PC-9 (cell line): ENCODE measurements at regions not wholly inside any gene's neighbourhood (a gene's known extent, or its start where the extent isn't known, plus 50 kb on each side); places are given as distances from the start of the nearest gene placed in this dataset.

Source experiments
- BruUV-seq: library from RNA; stranded (reverse); fragments of 400-500 nt; replicated peaks from 2 replicates; lab custom pipeline; 2021; lab: Mats Ljungman, UMichigan
- CTCF ChIA-PET: fragments of 300-600 bp; sonication (Branson Sonifier 250); formaldehyde crosslinking; loops from one replicate; lab custom pipeline; 2022; ENCODE audit warnings: antibody characterized with exemption; lab: Charles Lee
- POLR2A ChIA-PET: fragments of 300-600 bp; sonication (Branson Sonifier 250); formaldehyde crosslinking; loops from one replicate; lab custom pipeline; 2022; ENCODE audit warnings: antibody characterized with exemption; ENCODE audit not compliant: unreplicated experiment; lab: Charles Lee
- DNase-seq, 2 experiments: peaks; one replicate each; pipeline versions ENCODE4 v3.0.0 to v3.0.0-alpha.2; 2015 to 2022; ENCODE audit warnings: mixed read lengths in 1 of 2
- H2AFZ ChIP-seq: fragments of 200-600 bp; sonication (generic); 2 replicates; pipeline ENCODE4 v1.8.1; 2017; ENCODE audit warnings: antibody characterized with exemption
- H3F3A ChIP-seq: fragments of 200-600 bp; sonication (generic); 2 replicates; pipeline ENCODE4 v1.8.1; 2017; ENCODE audit warnings: antibody characterized with exemption, mild to moderate bottlenecking, low read depth; ENCODE audit not compliant: insufficient read depth
- H3K27ac ChIP-seq: fragments of 200-600 bp; sonication (generic); 2 replicates; pipeline ENCODE4 v1.6.1; 2016; ENCODE audit warnings: mixed run types
- H3K27me3 ChIP-seq: fragments of 200-600 bp; sonication (generic); 2 replicates; pipeline ENCODE4 v1.6.1; 2016; ENCODE audit warnings: low read depth, mixed run types; ENCODE audit not compliant: insufficient read depth
- H3K36me3 ChIP-seq: fragments of 200-600 bp; sonication (generic); 2 replicates; pipeline ENCODE4 v1.6.1; 2016; ENCODE audit warnings: low read depth, mixed run types
- H3K4me1 ChIP-seq: fragments of 200-600 bp; sonication (generic); replicated peaks from 2 replicates; pipeline ENCODE4 v1.6.1; 2016; ENCODE audit warnings: mixed run types; ENCODE audit not compliant: insufficient read depth
- H3K4me2 ChIP-seq: fragments of 200-600 bp; sonication (generic); 2 replicates; pipeline ENCODE4 v1.6.1; 2017; ENCODE audit warnings: mixed run types
- H3K4me3 ChIP-seq: fragments of 200-600 bp; sonication (generic); 2 replicates; pipeline ENCODE4 v1.6.1; 2016; ENCODE audit warnings: mixed run types
- H3K79me2 ChIP-seq: fragments of 200-600 bp; sonication (generic); 2 replicates; pipeline ENCODE4 v1.6.1; 2017; ENCODE audit warnings: low read depth, mixed run types
- H3K9me2 ChIP-seq: fragments of 200-600 bp; sonication (generic); 2 replicates; pipeline ENCODE4 v1.8.1; 2017; ENCODE audit warnings: mild to moderate bottlenecking; ENCODE audit not compliant: insufficient read depth
- H3K9me3 ChIP-seq: fragments of 200-600 bp; sonication (generic); 2 replicates; pipeline ENCODE4 v1.8.1; 2016; ENCODE audit warnings: low read depth; ENCODE audit not compliant: insufficient read depth
- H4K20me1 ChIP-seq: fragments of 200-600 bp; sonication (generic); 2 replicates; pipeline ENCODE4 v1.8.1; 2017; ENCODE audit not compliant: insufficient read depth
- EZH2 ChIP-seq: fragments of 200-600 bp; sonication (generic); IDR thresholded peaks from 2 replicates; pipeline ENCODE4 v1.8.0; 2017; ENCODE audit warnings: antibody characterized with exemption, low read depth
- intact Hi-C: fragments of 100-400 bp; cut with micrococcal nuclease; formaldehyde crosslinking; loops from one replicate; pipeline ENCODE4 v1.10.0; 2022; ENCODE audit not compliant: unreplicated experiment
- TF ChIP-seq, protein P1 (sequence below): fragments of 200-600 bp; sonication (generic); conservative IDR thresholded peaks from 2 replicates; pipeline ENCODE4 v1.6.1; 2017; ENCODE audit warnings: mixed run types, antibody characterized with exemption, mild to moderate bottlenecking, moderate library complexity

DNA sequence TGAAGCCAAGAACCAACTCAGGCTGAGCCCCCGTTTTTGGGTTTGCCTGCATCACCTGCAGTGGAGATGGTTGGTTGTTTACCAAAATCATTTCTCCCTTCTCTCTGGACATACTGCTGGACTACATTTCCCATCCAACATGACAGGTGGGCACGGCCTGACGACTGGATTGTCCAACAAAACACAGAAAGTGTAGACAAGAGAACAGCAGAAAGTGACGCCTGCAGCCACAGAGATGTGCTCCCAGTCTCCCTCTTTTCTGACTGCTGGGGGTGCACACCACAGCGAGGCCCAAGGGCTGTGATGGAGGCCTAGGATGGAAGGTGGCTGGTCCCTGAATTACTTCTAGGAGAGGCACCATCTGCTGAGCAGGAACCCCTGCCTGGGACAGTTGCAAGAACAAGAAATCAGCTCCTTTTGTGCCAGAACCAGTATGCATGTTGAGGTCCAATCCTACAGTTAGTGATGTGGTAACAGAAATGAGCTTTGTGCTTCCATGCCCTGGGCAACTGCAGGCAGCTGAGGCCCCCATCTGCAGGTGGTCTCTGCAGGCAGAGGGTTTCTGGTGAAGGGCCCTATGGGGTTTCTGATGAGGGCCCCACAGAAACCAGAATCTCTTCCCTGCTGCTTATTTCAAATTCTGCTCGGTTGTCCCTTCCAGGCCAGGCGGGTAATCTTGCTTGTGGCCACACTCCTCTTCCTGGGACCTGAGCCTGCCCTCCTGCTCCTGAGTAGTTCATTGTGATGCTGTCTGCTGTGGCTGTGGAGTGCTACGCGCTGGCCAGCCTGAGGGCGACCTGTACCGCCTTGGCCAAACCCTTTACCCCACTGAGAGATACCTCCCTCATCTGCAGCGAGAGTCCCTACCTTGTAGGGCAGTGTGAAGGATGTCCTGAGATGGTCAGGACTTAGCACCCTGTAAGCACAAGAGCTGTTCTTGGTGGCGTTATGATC is 168.3 kb downstream of the ASB1 start:
- TF ChIP-seq, protein P1, sequence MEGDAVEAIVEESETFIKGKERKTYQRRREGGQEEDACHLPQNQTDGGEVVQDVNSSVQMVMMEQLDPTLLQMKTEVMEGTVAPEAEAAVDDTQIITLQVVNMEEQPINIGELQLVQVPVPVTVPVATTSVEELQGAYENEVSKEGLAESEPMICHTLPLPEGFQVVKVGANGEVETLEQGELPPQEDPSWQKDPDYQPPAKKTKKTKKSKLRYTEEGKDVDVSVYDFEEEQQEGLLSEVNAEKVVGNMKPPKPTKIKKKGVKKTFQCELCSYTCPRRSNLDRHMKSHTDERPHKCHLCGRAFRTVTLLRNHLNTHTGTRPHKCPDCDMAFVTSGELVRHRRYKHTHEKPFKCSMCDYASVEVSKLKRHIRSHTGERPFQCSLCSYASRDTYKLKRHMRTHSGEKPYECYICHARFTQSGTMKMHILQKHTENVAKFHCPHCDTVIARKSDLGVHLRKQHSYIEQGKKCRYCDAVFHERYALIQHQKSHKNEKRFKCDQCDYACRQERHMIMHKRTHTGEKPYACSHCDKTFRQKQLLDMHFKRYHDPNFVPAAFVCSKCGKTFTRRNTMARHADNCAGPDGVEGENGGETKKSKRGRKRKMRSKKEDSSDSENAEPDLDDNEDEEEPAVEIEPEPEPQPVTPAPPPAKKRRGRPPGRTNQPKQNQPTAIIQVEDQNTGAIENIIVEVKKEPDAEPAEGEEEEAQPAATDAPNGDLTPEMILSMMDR: no peak
- TF ChIP-seq EZH2: no peak
- BruUV-seq: no TSS peak
- H3K27ac ChIP-seq: no peak overlapping the region

DNA sequence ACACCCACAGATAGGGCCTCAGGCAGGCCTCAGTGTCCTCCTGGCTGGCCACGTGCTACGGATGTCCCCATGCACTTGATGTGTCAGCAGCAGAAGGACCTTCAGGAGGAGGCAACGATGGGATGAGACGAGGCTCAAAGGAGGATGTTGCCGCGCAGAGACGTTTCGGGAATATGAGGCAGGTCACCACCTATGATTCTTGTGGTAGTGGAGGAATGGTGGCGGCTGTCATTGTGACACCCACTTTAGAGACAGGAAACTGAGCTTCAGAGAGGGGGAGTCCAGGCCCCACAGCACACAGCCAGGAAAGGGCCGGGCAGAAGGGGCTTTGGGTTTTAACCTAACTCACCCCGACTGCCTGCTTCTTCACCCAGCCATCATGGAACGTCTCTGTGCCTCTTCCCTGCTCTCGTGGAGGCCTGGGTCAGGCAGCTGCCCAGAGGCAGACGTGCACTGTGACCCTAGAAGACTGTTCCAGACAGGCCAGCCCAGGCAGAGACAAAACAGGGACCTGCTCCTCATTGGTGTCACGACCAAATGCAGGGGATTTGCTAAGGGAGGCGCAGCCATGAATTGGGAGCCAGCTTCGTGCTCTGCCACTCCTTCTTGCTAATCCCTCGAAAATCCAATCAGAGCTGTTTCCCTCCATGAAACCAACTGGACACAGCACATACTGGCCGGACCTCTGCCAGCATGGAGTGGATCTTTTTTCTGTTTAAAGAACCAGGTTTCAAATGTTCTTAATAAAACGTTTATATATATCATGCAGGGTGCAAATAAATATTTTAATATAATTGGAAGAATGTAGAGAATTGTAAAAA is 169.2 kb downstream of the ASB1 start:
- Histone ChIP-seq H3F3A (no peaks in the 10 kb centered on the region), H2AFZ (no peak overlapping the region), H3K9me3 (no peaks in the 10 kb centered on the region), H3K27ac (no peak overlapping the region), H3K4me3 (no peak overlapping the region), H3K79me2 (no peaks in the 10 kb centered on the region), H3K9me2 (no peaks in the 10 kb centered on the region), H4K20me1 (no peaks in the 10 kb centered on the region), H3K36me3 (no peaks in the 10 kb centered on the region), H3K4me2 (no peak overlapping the region), H3K4me1 (peaks cover 6% of the 10 kb centered on the region; the same call in 1 of the 2 replicates), H3K27me3 (peaks cover 66% of the 10 kb centered on the region)
- intact Hi-C loops: loop anchor here (2.0 kb wide), 1 partner anchor 41 kb away; no protein-coding TSS in a partner anchor
- no TSS peak for BruUV-seq
- ChIA-PET CTCF (no interaction called here), POLR2A (no interaction called here)
- DNase-seq: no peak
- TF ChIP-seq, protein P1: no peak
- TF ChIP-seq EZH2: no peak

More for the DNA sequence above, 168.3 kb downstream of the ASB1 start:
- no peaks in the 10 kb centered on the region for H3K79me2 ChIP-seq
- H3F3A ChIP-seq: no peaks in the 10 kb centered on the region
- H3K9me3 ChIP-seq: no peaks in the 10 kb centered on the region
- H3K36me3 ChIP-seq: no peaks in the 10 kb centered on the region
- H3K4me2 ChIP-seq: no peak overlapping the region
- H3K4me3 ChIP-seq: no peak overlapping the region
- H4K20me1 ChIP-seq: no peaks in the 10 kb centered on the region
- H2AFZ ChIP-seq: no peak overlapping the region
- intact Hi-C loops: no loop called here
- no peaks in the 10 kb centered on the region for H3K9me2 ChIP-seq
- POLR2A ChIA-PET: no interaction called here
- CTCF ChIA-PET: no interaction called here
- peaks cover 6% of the 10 kb centered on the region; the same call in 1 of the 2 replicates for H3K4me1 ChIP-seq
- no peak for DNase-seq
- peaks cover 64% of the 10 kb centered on the region for H3K27me3 ChIP-seq
